HepG2 (cell line): ENCODE measurements at regions not wholly inside any gene's neighbourhood (a gene's known extent, or its start where the extent isn't known, plus 50 kb on each side); places are given as distances from the start of the nearest gene placed in this dataset.

Experiments used
- CTCF ChIP-seq: sonication (generic); formaldehyde crosslinking; IDR thresholded peaks from 2 replicates; pipeline ENCODE4 v1.5.0; 2020; ENCODE audit warnings: mild to moderate bottlenecking, missing genetic modification reagents, moderate library complexity
- ERF ChIP-seq: IDR thresholded peaks from 2 replicates; pipeline ENCODE4 v1.6.1; 2018; ENCODE audit warnings: missing biosample characterization, missing genetic modification reagents
- ETS1 ChIP-seq: sonication (generic); formaldehyde crosslinking; IDR thresholded peaks from 2 replicates; pipeline ENCODE4 v1.4.0; 2020; ENCODE audit warnings: missing genetic modification reagents
- EZH2 ChIP-seq: conservative IDR thresholded peaks from 2 replicates; pipeline ENCODE4 v1.6.1; 2012; ENCODE audit warnings: mild to moderate bottlenecking, low read depth, low read length, moderate library complexity
- HMGA1 ChIP-seq: sonication (generic); formaldehyde crosslinking; conservative IDR thresholded peaks from 2 replicates; pipeline ENCODE4 v1.4.0; 2020; ENCODE audit warnings: missing genetic modification reagents

- TF ChIP-seq EZH2, result no peak
- TF ChIP-seq HMGA1 (CRISPR knock-in tag), result no peak
- TF ChIP-seq ERF, result no peak
- TF ChIP-seq ETS1 (CRISPR knock-in tag), result no peak
- no peak for TF ChIP-seq CTCF
Measured at GRCh38 chr12:23004473-23005020, 379.6 kb downstream of the ETNK1 start.
